K562 (cell line): ENCODE measurements at regions not wholly inside any gene's neighbourhood (a gene's known extent, or its start where the extent isn't known, plus 50 kb on each side); places are given as distances from the start of the nearest gene placed in this dataset.

Source experiments
- ATAC-seq: fragments of 200-7000 bp; cut with Tn5 transposase; 3 replicates; pipeline ENCODE4 v1.9.1; 2020; ENCODE audit warnings: moderate library complexity
- BruUV-seq: library from RNA; stranded (reverse); fragments of 400-500 nt; replicated peaks from 2 replicates; lab custom pipeline; 2021; lab: Mats Ljungman, UMichigan
- CTCF ChIA-PET: fragments of 300-600 bp; formaldehyde crosslinking; extraction: SDS; loops from one replicate; lab custom pipeline; 2021; ENCODE audit warnings: low intra/inter-chr PET ratio; lab: Yijun Ruan, JAX
- POLR2A ChIA-PET: fragments of 300-600, 350-650 bp; sonication (Branson Sonifier 250); formaldehyde crosslinking; extraction: SDS; loops from one replicate; lab custom pipeline; 2021; ENCODE audit warnings: antibody characterized with exemption, inconsistent platforms; lab: Yijun Ruan, JAX
- DNase-seq, 4 experiments: peaks; one replicate each; pipeline versions ENCODE4 v3.0.0 to v3.0.0-alpha.2; 2011 to 2018; ENCODE audit warnings: low spot score in 3 of 4, mixed read lengths in 3 of 4; ENCODE audit errors: extremely low read depth in 1 of 4
- FAIRE-seq: peaks from 2 replicates; lab custom pipeline; 2011; peaks lifted over from hg19 to GRCh38; lab: Jason Lieb, UNC
- H2AFZ ChIP-seq: 2 replicates; pipeline ENCODE4 v1.6.0; 2011; ENCODE audit warnings: low read depth, low read length, control low read depth, inconsistent platforms
- H3K27ac ChIP-seq: fragments of 200-600 bp; 3 replicates; pipeline ENCODE4 v1.8.0; 2011; ENCODE audit warnings: low read depth, mild to moderate bottlenecking, control low read depth, inconsistent platforms, low read length, moderate library complexity, mixed read lengths; ENCODE audit errors: extremely low read depth
- H3K27me3 ChIP-seq, 2 experiments: fragments of 300-600 bp in 1 of 2; 2 replicates in 1 of 2; 3 replicates in 1 of 2; pipeline versions ENCODE4 v1.6.0 to v1.8.0; 2011; ENCODE audit warnings: inconsistent platforms in 2 of 2, low read length in 2 of 2, mild to moderate bottlenecking in 1 of 2, mixed read lengths in 1 of 2, moderate library complexity in 1 of 2; ENCODE audit not compliant: control insufficient read depth in 2 of 2, insufficient read depth in 2 of 2
- H3K36me3 ChIP-seq: fragments of 300-600 bp; 3 replicates; pipeline ENCODE4 v1.8.0; 2011; ENCODE audit warnings: mild to moderate bottlenecking, low read length, inconsistent platforms; ENCODE audit not compliant: control insufficient read depth, insufficient read depth
- H3K4me1 ChIP-seq, 2 experiments: fragments of 200-600 bp in 1 of 2; replicated peaks in 1 of 2; 2 replicates in 1 of 2; 3 replicates in 1 of 2; pipeline versions ENCODE4 v1.5.1 to v1.8.0; 2011; ENCODE audit warnings: inconsistent platforms in 2 of 2, low read length in 2 of 2, mild to moderate bottlenecking in 1 of 2, mixed read lengths in 1 of 2, moderate library complexity in 1 of 2; ENCODE audit not compliant: control insufficient read depth in 2 of 2, insufficient read depth in 2 of 2
- H3K4me2 ChIP-seq: 2 replicates; pipeline ENCODE4 v1.6.1; 2011; ENCODE audit warnings: low read length, control low read depth, inconsistent platforms, mixed read lengths; ENCODE audit not compliant: insufficient read depth
- H3K4me3 ChIP-seq: fragments of 200-600 bp; sonication (generic), shearing (Covaris generic); 2 replicates; pipeline ENCODE4 v1.5.1; 2016; ENCODE audit warnings: control low read depth, inconsistent platforms
- H3K79me2 ChIP-seq: fragments of 200-600 bp; 3 replicates; pipeline ENCODE4 v1.8.0; 2011; ENCODE audit warnings: low read length, inconsistent platforms; ENCODE audit not compliant: control insufficient read depth, insufficient read depth
- H3K9ac ChIP-seq, 2 experiments: 2 replicates each; pipeline versions ENCODE4 v1.6.0 to v1.6.1; 2011; ENCODE audit warnings: low read depth in 2 of 2, low read length in 2 of 2, control low read depth in 1 of 2, inconsistent platforms in 1 of 2, mild to moderate bottlenecking in 1 of 2, mixed read lengths in 1 of 2; ENCODE audit not compliant: insufficient read depth in 1 of 2
- H3K9me1 ChIP-seq: one replicate; pipeline ENCODE4 v1.6.0; 2011; ENCODE audit warnings: inconsistent platforms, mild to moderate bottlenecking, low read length, moderate library complexity; ENCODE audit not compliant: control insufficient read depth, insufficient read depth
- H3K9me3 ChIP-seq: replicated peaks from 2 replicates; pipeline ENCODE4 v1.5.1; 2011; ENCODE audit warnings: low read depth, low read length, inconsistent platforms; ENCODE audit not compliant: control insufficient read depth, insufficient read depth
- H4K20me1 ChIP-seq: replicated peaks from 2 replicates; pipeline ENCODE4 v1.6.1; 2011; ENCODE audit warnings: low read length, inconsistent platforms, mixed read lengths; ENCODE audit not compliant: control insufficient read depth, insufficient read depth
- CBFB ChIP-seq: sonication (generic); formaldehyde crosslinking; IDR thresholded peaks from 2 replicates; pipeline ENCODE4 v1.4.0; 2020; ENCODE audit warnings: mild to moderate bottlenecking, missing genetic modification reagents
- ERF ChIP-seq: fragments of 450-650 bp; formaldehyde crosslinking; IDR thresholded peaks from 2 replicates; pipeline ENCODE4 v1.4.0; 2020; ENCODE audit warnings: mild to moderate bottlenecking, mixed read lengths
- ETV5 ChIP-seq: sonication (generic); formaldehyde crosslinking; IDR thresholded peaks from 2 replicates; pipeline ENCODE4 v1.4.0; 2020; ENCODE audit warnings: low read depth, mild to moderate bottlenecking, missing genetic modification reagents
- FOXJ3 ChIP-seq: sonication (generic); formaldehyde crosslinking; IDR thresholded peaks from 2 replicates; pipeline ENCODE4 v1.4.0; 2020; ENCODE audit warnings: mild to moderate bottlenecking, missing genetic modification reagents
- HMGN3 ChIP-seq: IDR thresholded peaks from 2 replicates; pipeline ENCODE4 v1.6.1; 2011; ENCODE audit warnings: borderline replicate concordance, low read depth, mild to moderate bottlenecking, mixed read lengths, low read length; ENCODE audit not compliant: insufficient read length; ENCODE audit errors: extremely low read depth
- RBFOX2 ChIP-seq: fragments of 200-400 bp; formaldehyde crosslinking; IDR thresholded peaks from 2 replicates; pipeline ENCODE4 v1.6.1; 2017; ENCODE audit warnings: low read depth, mild to moderate bottlenecking, low read length, moderate library complexity
- SETDB1 ChIP-seq: IDR thresholded peaks from one replicate; pipeline ENCODE4 v1.6.1; 2012; ENCODE audit warnings: low read length, control low read depth, inconsistent platforms
- SP2 ChIP-seq: IDR thresholded peaks from 2 replicates; pipeline ENCODE4 v1.6.1; 2011; ENCODE audit warnings: mild to moderate bottlenecking, low read depth, low read length, moderate library complexity; ENCODE audit not compliant: poor library complexity, severe bottlenecking; ENCODE audit errors: extremely low read depth
- TAF7 ChIP-seq: fragments of 450-650 bp; IDR thresholded peaks from 2 replicates; pipeline ENCODE4 v1.6.1; 2016; ENCODE audit warnings: missing genetic modification characterization, missing compliant biosample characterization
- ZNF780A ChIP-seq: fragments of 250-450 bp; sonication (Bioruptor Pico); IDR thresholded peaks from 2 replicates; pipeline ENCODE4 v1.5.0; 2021; ENCODE audit warnings: mild to moderate bottlenecking
- in situ Hi-C: fragments of 300-500 bp; cut with MboI; formaldehyde crosslinking; loops from 4 replicates; pipeline ENCODE4 v1.15.0; 2018; ENCODE audit warnings: inconsistent platforms, mixed read lengths
- intact Hi-C: fragments of 100-400 bp; cut with micrococcal nuclease; formaldehyde crosslinking; loops from 2 replicates; pipeline ENCODE4 v1.14.2; 2022
- TF ChIP-seq, protein P1 (sequence below): fragments of 200-400 bp; formaldehyde crosslinking; IDR thresholded peaks from 2 replicates; pipeline ENCODE4 v1.6.1; 2017; ENCODE audit warnings: mild to moderate bottlenecking, low read depth, low read length, moderate library complexity

DNA sequence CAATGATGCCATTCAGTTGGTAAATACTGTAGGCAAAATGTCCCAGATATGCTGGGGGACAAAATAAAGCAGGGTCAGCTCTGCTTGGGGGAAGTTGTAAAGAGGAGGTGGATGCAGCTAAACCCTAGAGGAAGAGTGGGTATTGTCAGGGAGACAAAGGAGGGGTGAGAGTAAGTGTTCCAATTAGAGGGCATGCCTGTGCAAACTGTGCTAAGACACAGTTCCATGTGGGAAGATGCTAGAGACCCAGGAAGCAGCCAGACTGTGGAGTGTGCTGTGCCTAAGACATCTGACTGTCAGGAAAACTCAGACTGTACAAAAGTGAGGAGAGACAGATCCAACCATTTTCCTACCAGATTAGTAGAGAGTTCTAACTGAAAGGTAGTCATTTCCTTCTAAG is 474.3 kb downstream of the ATP23 start:
- no peaks in the 10 kb centered on the region for H3K79me2 ChIP-seq
- ATAC-seq (no peak), DNase-seq (no peak), FAIRE-seq (no peak)
- H3K9ac ChIP-seq: no peak overlapping the region
- no peak overlapping the region for H2AFZ ChIP-seq
- POLR2A ChIA-PET: no interaction called here
- no TSS peak for BruUV-seq
- in situ Hi-C loops: no loop called here
- no peaks in the 10 kb centered on the region for H3K27me3 ChIP-seq
- H3K4me1 ChIP-seq: no peaks in the 10 kb centered on the region
- H3K36me3 ChIP-seq: no peaks in the 10 kb centered on the region
- no peaks in the 10 kb centered on the region for H3K9me1 ChIP-seq
- no peak overlapping the region for H3K4me2 ChIP-seq
- no peak overlapping the region for H3K4me3 ChIP-seq
- no peak overlapping the region for H3K27ac ChIP-seq
- no peak for TF ChIP-seq FOXJ3 (CRISPR knock-in tag)
- TF ChIP-seq ERF (CRISPR knock-in tag): no peak
- TF ChIP-seq RBFOX2: no peak
- TF ChIP-seq SETDB1: no peak
- TF ChIP-seq TAF7 (tag): no peak
- no peak for TF ChIP-seq HMGN3
- TF ChIP-seq SP2: no peak
- TF ChIP-seq, protein P1, sequence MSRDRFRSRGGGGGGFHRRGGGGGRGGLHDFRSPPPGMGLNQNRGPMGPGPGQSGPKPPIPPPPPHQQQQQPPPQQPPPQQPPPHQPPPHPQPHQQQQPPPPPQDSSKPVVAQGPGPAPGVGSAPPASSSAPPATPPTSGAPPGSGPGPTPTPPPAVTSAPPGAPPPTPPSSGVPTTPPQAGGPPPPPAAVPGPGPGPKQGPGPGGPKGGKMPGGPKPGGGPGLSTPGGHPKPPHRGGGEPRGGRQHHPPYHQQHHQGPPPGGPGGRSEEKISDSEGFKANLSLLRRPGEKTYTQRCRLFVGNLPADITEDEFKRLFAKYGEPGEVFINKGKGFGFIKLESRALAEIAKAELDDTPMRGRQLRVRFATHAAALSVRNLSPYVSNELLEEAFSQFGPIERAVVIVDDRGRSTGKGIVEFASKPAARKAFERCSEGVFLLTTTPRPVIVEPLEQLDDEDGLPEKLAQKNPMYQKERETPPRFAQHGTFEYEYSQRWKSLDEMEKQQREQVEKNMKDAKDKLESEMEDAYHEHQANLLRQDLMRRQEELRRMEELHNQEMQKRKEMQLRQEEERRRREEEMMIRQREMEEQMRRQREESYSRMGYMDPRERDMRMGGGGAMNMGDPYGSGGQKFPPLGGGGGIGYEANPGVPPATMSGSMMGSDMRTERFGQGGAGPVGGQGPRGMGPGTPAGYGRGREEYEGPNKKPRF: no peak
- no peak for TF ChIP-seq ETV5
- no peak for TF ChIP-seq CBFB (CRISPR knock-in tag)
- no peak for TF ChIP-seq ZNF780A
- intact Hi-C loops: no loop called here
- no peaks in the 10 kb centered on the region for H4K20me1 ChIP-seq
- H3K9me3 ChIP-seq: no peaks in the 10 kb centered on the region
- CTCF ChIA-PET: no interaction called here
